ENCODE measurements at regions not wholly inside any gene's neighbourhood (a gene's known extent, or its start where the extent isn't known, plus 50 kb on each side); places are given as distances from the start of the nearest gene placed in this dataset.
"Not testable (repeated sequence)": the region's sequence is repeated elsewhere in the genome, so short reads cannot be mapped to it uniquely, and the experiment has no call there.

GRCh38 chr18:10340821-10341220, 113.6 kb upstream of the APCDD1 start:
- TF ChIP-seq JUND (IDR thresholded peaks at IDR 0.05; ENCODE audit: low read depth): no peak
- in situ Hi-C loops (cut with HindIII; ENCODE audit: low pct_unique_long_range_greater_than_20kb, low sequenced_read_pairs): no loop called here

GRCh38 chr18:10343778-10344177, 110.7 kb upstream of the APCDD1 start:
- no peak for TF ChIP-seq JUND (IDR thresholded peaks at IDR 0.05; ENCODE audit: low read depth)
- no peak for DNase-seq (ENCODE audit: low read depth in 1 of 2, low spot score in 1 of 2)
- in situ Hi-C loops (cut with HindIII; ENCODE audit: low pct_unique_long_range_greater_than_20kb, low sequenced_read_pairs): no loop called here

More at GRCh38 chr18:10340821-10341220, 113.6 kb upstream of the APCDD1 start:
- DNase-seq (ENCODE audit: low read depth in 1 of 2, low spot score in 1 of 2): no peak

GRCh38 chr18:10346749-10347415, 107.6 kb upstream of the APCDD1 start:
- in situ Hi-C loops (cut with HindIII; ENCODE audit: low pct_unique_long_range_greater_than_20kb, low sequenced_read_pairs): no loop called here
- DNase-seq (ENCODE audit: low read depth in 1 of 2, low spot score in 1 of 2): no peak
- no peak for TF ChIP-seq JUND (IDR thresholded peaks at IDR 0.05; ENCODE audit: low read depth)

- no peak for DNase-seq (ENCODE audit: low read depth in 1 of 2, low spot score in 1 of 2)
- no peak for TF ChIP-seq JUND (IDR thresholded peaks at IDR 0.05; ENCODE audit: low read depth)
- in situ Hi-C loops (cut with HindIII; ENCODE audit: low pct_unique_long_range_greater_than_20kb, low sequenced_read_pairs): no loop called here
Observed at GRCh38 chr18:10349561-10349960, 104.9 kb upstream of the APCDD1 start.

- in situ Hi-C loops (cut with HindIII; ENCODE audit: low pct_unique_long_range_greater_than_20kb, low sequenced_read_pairs): no loop called here
- no peak for TF ChIP-seq JUND (IDR thresholded peaks at IDR 0.05; ENCODE audit: low read depth)
- DNase-seq (ENCODE audit: low read depth in 1 of 2, low spot score in 1 of 2): no peak
Observed at GRCh38 chr18:10350661-10351060, 103.8 kb upstream of the APCDD1 start.

GRCh38 chr18:10351219-10351818, 103.1 kb upstream of the APCDD1 start:
- in situ Hi-C loops (cut with HindIII; ENCODE audit: low pct_unique_long_range_greater_than_20kb, low sequenced_read_pairs): no loop called here
- DNase-seq (ENCODE audit: low read depth in 1 of 2, low spot score in 1 of 2): no peak
- no peak for TF ChIP-seq JUND (IDR thresholded peaks at IDR 0.05; ENCODE audit: low read depth)

- in situ Hi-C loops (cut with HindIII; ENCODE audit: low pct_unique_long_range_greater_than_20kb, low sequenced_read_pairs): no loop called here
- TF ChIP-seq JUND (IDR thresholded peaks at IDR 0.05; ENCODE audit: low read depth): no peak
Observed at GRCh38 chr18:10351858-10352257, 102.6 kb upstream of the APCDD1 start.

GRCh38 chr18:10352671-10353070, 101.8 kb upstream of the APCDD1 start:
- in situ Hi-C loops (cut with HindIII; ENCODE audit: low pct_unique_long_range_greater_than_20kb, low sequenced_read_pairs): no loop called here
- DNase-seq (ENCODE audit: low read depth in 1 of 2, low spot score in 1 of 2): no peak
- no peak for TF ChIP-seq JUND (IDR thresholded peaks at IDR 0.05; ENCODE audit: low read depth)

More at GRCh38 chr18:10351858-10352257, 102.6 kb upstream of the APCDD1 start:
- no peak for DNase-seq (ENCODE audit: low read depth in 1 of 2, low spot score in 1 of 2)

GRCh38 chr18:10353791-10354190, 100.6 kb upstream of the APCDD1 start:
- in situ Hi-C loops (cut with HindIII; ENCODE audit: low pct_unique_long_range_greater_than_20kb, low sequenced_read_pairs): no loop called here
- no peak for TF ChIP-seq JUND (IDR thresholded peaks at IDR 0.05; ENCODE audit: low read depth)
- no peak for DNase-seq (ENCODE audit: low read depth in 1 of 2, low spot score in 1 of 2)

- DNase-seq (ENCODE audit: low read depth in 1 of 2, low spot score in 1 of 2): no peak
- in situ Hi-C loops (cut with HindIII; ENCODE audit: low pct_unique_long_range_greater_than_20kb, low sequenced_read_pairs): no loop called here
- no peak for TF ChIP-seq JUND (IDR thresholded peaks at IDR 0.05; ENCODE audit: low read depth)
Observed at GRCh38 chr18:10354241-10354811, 100.1 kb upstream of the APCDD1 start.

- no peak for DNase-seq (ENCODE audit: low read depth in 1 of 2, low spot score in 1 of 2)
- in situ Hi-C loops (cut with HindIII; ENCODE audit: low pct_unique_long_range_greater_than_20kb, low sequenced_read_pairs): no loop called here
- TF ChIP-seq JUND (IDR thresholded peaks at IDR 0.05; ENCODE audit: low read depth): no peak
Observed at GRCh38 chr18:10354890-10355289, 99.5 kb upstream of the APCDD1 start.

GRCh38 chr18:10356999-10357398, 97.4 kb upstream of the APCDD1 start:
- DNase-seq (ENCODE audit: low read depth in 1 of 2, low spot score in 1 of 2); in situ Hi-C loops (cut with HindIII; ENCODE audit: low pct_unique_long_range_greater_than_20kb, low sequenced_read_pairs): not testable (repeated sequence)

- in situ Hi-C loops (cut with HindIII; ENCODE audit: low pct_unique_long_range_greater_than_20kb, low sequenced_read_pairs): no loop called here
Observed at GRCh38 chr18:10361660-10362059, 92.8 kb upstream of the APCDD1 start.

More at GRCh38 chr18:10361660-10362059, 92.8 kb upstream of the APCDD1 start:
- TF ChIP-seq JUND (IDR thresholded peaks at IDR 0.05; ENCODE audit: low read depth): no peak
- no peak for DNase-seq (ENCODE audit: low read depth in 1 of 2, low spot score in 1 of 2)

Data from T47D (cell line).